ENCODE measurements at regions not wholly inside any gene's neighbourhood (a gene's known extent, or its start where the extent isn't known, plus 50 kb on each side); places are given as distances from the start of the nearest gene placed in this dataset.

DNA sequence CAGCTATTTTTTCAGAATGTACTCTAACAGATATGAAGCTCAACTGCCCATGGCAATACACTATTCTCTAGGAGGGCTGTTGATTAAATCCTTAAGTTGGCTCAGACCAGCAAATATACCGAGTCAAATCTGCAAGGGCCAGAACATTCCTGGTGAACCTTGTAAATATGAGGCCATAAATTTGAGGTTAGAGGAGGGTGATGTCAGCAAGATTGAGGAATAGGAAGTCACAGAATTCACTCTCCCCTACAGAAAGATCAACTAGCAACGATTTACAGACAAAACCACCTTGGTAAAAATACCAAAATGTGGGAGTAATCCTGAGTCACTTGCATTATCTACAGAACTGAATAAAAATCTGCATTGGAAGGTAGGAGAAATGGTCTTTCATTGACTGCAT is 399.3 kb downstream of the GPM6A start:
- intact Hi-C loops (cut with DNase I, micrococcal nuclease), result no loop called here
- ATAC-seq (no peak), DNase-seq (no peak)

DNA sequence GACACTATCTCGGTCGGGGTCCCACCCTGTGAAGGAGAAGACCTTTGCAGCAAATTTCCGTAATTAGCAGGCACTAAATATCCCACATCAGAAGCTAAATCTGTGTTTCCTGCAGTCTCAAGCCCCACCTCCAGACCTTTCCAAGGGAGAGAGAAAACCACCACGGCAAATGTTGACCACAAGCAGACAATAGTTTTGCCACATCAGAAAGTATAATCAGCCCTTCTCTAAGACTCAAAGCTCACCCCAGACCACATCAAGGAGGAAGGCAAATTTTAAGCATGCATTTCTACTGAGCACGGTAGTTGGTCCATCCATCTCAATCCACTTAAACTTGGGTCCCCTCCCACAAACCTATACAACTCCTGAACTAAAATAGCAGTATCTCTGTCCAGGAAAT is 398.5 kb downstream of the GPM6A start:
- ATAC-seq (no peak), DNase-seq (no peak)
- intact Hi-C loops (cut with DNase I, micrococcal nuclease), result no loop called here

DNA sequence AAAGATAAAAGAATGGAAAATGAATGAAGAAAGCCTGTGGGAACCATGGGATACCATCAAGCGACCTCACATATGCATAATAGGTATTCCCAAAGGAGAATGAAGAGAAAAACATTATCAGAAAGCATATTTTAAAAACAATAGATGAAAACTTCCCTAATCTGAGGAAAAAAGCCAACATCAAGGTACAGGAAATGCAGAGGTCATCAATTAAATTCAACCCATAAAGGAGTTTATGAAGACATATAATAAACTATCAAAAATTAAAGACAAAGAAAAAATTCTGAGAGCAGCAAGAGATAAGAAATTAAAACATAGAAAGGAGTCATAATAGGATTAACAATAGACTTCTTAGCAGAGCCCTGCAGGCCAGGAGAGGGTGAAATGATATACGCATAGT is 397.5 kb downstream of the GPM6A start:
- intact Hi-C loops (cut with DNase I, micrococcal nuclease), result no loop called here

DNA sequence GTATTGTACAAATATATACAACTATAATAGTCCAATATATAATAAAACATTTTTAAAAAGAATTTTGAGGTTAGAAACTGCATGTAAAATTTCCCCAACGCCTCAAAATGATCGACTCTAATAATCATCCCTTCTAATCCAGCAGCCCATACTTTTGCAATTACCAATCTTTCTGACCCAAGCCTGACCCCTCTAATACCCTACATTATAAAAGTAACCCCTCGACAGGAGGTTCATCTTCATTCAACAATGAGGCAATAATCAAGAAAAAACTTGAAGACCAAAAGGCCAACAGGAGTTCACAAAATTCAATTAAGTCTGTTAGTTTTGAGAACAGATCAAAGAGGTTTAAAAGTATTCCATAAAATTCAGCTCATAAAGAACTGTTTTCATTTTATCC is 393.5 kb downstream of the GPM6A start:
- intact Hi-C loops (cut with DNase I, micrococcal nuclease), result no loop called here
- no peak for DNase-seq
- ATAC-seq, result no peak

More for the DNA sequence above, 397.5 kb downstream of the GPM6A start:
- ATAC-seq (no peak), DNase-seq (no peak)

DNA sequence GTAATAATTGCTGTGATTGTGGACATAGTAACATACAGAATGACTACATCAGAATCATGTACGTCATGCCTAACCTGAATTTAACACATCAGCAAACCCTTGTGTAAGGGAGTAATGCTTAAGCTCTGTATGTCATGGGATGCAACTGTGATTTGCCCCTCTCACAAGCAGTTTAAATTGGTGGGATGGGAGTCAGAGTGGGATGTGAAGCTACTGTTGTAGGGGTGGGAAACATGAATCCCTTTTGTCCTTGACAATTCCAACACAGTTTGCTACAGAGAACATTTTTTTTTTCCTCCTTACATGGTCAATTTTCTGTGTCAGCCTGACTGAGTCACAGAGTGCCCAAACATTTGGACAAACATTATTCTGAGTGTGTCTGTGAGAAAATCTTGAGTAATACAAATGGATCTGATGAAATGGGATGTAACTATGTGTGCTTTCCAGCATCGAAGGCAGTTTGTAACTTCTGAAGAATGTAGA is 392.8 kb downstream of the GPM6A start:
- ATAC-seq (no peak), DNase-seq (no peak)
- intact Hi-C loops (cut with DNase I, micrococcal nuclease), result no loop called here

DNA sequence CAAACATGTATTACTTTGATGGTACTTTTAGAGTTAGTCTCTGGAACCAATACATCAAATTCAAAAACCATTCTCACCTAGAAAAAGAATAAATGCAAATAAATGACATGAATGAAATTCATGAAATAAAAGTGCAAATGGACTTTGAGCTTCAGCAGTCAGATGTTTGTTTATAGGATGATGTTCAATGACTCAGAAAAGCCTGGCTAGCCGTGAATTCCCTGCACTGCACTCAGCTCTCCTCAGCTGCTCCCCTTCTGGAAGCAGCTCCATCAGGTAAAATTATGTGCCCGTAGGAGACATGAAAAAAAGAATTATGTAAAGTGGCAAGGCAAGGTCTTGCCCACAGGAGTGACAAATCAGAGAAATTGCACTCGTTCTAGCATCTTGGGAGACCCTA is 390.6 kb downstream of the GPM6A start:
- DNase-seq (no peak), ATAC-seq (no peak)
- intact Hi-C loops (cut with DNase I, micrococcal nuclease), result no loop called here

DNA sequence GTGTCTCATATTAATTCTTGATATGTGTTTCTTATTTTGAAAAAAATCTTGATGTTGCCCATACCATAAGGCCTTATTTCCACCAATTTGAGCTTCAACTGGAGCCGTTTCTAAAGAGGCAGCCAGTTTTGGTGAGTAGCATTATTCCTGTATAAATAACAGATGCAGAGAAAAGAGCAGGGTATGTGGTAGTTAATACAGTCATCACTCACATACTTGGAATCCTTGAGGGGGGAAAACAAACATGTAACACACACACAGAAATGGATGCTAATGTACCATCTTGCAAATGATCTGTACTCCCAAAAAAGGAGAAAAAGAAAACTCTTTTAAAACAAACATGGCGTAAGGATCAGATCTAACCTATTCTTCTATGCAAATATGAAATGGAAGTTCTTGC is 389.7 kb downstream of the GPM6A start:
- intact Hi-C loops (cut with DNase I, micrococcal nuclease), result no loop called here
- ATAC-seq (no peak), DNase-seq (no peak)

DNA sequence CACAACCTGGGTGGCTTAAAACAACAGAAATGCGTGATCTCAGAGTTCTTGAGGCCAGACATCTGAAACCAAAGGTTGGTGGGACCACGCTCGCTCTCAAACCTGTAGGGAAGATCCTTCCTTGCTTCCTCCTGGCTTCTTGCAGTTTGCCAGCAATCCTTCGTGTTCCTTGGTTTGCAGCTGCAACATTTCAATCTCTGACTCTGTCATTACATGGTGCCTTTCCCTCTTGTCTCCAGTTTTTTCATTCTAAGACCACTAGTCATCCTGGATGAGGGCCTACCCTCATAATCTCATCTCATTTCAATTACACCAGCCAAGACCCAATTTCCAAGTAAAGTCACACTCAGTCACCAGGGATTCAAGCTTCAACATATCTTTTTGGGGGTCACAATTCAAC is 388.0 kb downstream of the GPM6A start:
- DNase-seq (no peak), ATAC-seq (no peak)
- intact Hi-C loops (cut with DNase I, micrococcal nuclease), result no loop called here

DNA sequence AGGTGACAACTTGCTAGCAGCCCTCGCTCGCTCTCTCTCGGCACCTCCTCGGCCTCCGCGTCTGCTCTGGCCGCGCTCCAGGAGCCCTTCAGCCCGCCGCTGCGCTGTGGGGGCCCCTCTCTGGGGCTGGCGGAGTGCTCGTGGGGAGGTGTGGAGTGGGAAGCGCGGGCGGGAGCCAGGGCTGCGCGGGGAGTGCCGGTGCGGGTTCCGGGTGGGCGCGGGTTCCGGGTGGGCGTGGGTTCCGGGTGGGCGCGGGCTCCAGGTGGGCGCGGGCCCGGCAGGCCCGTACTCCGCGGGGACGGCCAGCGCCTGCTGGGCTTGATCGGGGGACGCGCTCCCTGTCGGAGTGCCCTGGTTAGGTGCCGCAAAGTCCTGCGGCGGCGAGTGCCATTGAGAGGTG is 384.3 kb downstream of the GPM6A start:
- intact Hi-C loops (cut with DNase I, micrococcal nuclease), result no loop called here
- DNase-seq, result no peak
- ATAC-seq, result no peak

DNA sequence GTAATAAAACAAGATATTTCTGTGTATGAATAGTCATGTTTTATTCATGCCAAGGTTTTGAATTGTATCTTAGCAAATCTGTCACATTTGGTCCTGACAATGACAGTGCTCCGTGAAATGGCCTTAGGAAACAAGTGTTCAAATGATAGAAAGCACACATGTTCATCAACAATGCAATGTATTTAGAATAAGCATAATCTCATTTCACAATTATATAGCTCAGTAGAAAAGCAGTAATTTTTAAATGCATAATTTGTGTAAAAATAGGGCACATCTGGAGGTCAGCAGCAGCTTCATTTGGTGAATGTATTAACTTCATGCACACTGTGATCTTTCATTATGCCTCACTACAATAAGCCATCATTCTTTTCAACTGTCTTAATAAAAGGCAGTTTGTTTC is 380.4 kb downstream of the GPM6A start:
- no peak for ATAC-seq
- DNase-seq, result no peak
- intact Hi-C loops (cut with DNase I, micrococcal nuclease), result no loop called here

DNA sequence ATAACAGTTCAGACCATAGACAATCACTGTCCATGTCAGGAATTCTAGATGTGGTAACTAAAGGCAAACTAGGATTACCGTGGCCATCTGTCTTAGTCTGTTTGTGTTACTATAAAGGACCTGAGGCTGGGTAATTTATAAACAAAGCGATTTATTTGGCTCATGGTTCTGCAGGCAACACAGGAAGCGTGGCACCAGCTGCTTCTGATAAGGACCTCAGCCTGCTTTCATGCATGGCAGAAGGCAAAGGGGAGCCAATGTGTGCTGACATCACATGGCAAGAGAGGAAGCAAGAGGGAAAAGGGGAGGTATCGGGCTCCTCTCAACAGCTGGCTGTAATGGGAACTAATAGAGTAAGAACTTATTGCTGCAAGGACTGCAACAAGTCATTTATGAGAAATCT is 376.7 kb downstream of the GPM6A start:
- intact Hi-C loops (cut with DNase I, micrococcal nuclease), result no loop called here
- ATAC-seq, result no peak

DNA sequence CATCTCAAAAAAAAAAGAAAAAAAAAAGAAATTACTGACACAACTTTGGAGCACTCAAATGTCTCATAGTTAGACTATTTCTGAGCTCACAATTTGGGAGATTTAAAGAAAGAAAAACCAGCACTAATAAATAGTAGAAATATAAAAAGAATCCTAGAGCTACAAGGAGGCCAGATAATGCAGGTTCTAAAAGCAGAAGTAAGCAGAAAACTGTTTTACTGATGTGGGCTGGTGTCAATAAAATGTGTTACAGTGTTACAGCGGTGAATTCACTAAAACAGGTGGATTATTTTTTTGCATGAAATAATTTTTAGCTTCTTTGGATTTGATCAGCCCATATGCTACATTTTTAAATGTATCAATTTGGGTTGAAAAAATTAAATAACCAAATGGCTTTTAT is 375.9 kb downstream of the GPM6A start:
- intact Hi-C loops (cut with DNase I, micrococcal nuclease), result no loop called here
- ATAC-seq (no peak), DNase-seq (no peak)

More for the DNA sequence above, 376.7 kb downstream of the GPM6A start:
- no peak for DNase-seq

DNA sequence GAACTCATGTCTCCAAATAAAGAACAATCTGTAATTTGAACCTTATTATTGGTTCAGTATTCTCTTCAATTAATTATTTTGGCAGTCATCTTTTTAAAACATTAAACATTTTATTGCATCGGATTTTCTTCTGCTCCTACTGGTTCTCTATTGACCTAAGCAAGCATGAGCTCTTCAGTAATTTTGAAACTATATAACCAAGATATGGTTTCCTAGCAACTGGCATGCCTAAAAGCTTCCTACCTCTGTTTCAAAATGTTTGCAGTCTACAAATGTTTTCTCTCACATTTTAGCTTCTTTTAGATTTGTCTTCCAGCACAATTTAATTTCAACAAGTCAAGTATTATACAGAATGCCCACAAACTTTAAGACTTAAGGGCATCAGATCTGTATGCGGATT is 371.3 kb downstream of the GPM6A start:
- ATAC-seq, result no peak
- intact Hi-C loops (cut with DNase I, micrococcal nuclease), result no loop called here
- no peak for DNase-seq

DNA sequence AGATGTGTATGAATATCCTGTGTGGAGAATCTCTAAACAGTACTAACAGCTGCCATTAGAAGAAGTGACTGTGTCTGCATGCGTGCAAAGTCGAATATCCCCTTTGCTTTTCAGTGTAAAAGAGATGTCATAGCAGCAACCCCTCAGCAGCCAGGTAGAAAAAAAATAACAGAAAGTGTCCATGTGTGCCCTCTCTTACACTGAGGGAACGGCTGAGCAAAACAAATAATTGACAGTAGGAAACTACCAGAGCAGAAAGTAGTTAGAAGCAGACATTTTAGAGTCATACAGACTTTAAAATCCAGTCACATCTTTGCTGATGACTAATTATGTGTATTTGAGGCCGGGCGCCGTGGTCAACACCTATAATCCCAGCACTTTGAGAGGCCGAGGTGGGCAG is 370.8 kb downstream of the GPM6A start:
- ATAC-seq, result no peak
- DNase-seq, result no peak
- intact Hi-C loops (cut with DNase I, micrococcal nuclease), result no loop called here

DNA sequence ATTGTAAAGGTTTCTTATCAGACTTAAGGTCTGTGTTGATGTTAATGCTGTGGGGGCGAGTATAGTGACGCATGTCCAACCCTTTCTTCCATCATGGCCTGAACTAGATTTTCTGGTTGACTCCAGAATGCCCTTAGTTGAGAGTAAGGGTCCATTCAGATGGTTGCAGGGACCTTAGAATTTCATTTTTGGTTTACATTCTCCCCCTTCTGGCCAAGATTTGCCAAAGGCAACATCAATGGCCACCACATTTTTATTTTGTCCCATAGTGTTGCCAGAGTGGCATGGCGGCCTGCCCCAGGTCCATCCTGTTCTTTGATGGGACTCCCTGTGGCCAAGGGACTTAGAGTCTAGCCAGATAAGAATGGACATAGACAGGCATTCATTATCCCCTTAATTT is 368.5 kb downstream of the GPM6A start:
- DNase-seq, result no peak
- ATAC-seq, result no peak
- intact Hi-C loops (cut with DNase I, micrococcal nuclease), result no loop called here

DNA sequence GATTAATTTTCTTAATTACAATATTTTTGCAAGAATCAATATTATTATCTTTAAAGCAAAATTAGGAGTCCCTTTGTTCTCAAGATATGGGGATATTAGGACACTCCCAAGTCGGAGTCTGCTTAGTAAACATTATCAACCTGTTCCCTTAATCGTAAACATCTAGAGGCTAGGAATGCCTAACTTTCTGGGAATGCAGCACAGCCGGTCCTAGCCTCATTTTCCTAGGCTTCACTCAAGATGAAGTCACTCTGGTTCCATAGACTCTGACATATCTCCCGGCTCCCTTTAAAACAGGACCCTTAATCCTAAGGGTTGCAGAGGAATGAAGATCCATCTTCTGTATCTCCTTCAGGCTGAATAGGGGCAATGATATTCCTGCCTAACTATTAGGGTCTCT is 367.6 kb downstream of the GPM6A start:
- DNase-seq (no peak), ATAC-seq (no peak)
- intact Hi-C loops (cut with DNase I, micrococcal nuclease), result no loop called here

DNA sequence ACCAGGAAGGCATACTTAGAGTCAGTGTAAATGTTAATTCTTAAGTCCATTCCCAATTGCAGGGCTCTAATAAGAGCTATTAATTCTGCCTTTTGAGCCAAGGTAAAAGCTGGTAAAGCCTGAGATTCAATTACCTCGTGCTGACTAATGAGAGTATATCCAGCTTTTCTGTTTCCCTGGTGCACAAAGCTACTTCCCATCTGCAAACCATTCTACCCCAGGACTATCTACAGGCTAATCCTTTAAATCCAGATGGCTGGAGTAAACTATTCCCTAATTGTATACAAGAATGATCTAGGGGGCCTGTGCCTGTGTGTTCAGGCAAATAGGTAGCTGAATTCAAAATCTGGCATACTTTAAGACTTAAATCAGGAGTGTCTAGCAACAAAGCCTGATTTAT is 365.0 kb downstream of the GPM6A start:
- intact Hi-C loops (cut with DNase I, micrococcal nuclease), result no loop called here

DNA sequence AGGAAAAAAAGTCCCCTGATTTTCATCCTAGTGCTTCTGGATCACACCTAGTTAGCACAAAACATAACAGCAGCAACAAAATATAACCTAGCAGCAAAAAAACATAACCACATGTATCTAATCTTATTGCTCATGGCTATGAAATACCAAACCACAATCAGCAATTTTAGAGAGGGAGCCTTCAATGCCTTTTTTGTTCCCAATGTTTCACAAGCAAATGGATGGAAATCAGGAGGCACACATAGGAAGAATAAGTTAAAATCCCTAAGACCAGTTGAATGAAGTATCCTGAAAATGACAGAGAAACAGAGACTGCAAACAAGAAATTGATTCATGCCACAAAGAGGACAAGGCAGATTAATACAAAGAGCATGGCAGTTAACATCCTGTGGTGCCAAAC is 361.6 kb downstream of the GPM6A start:
- no peak for DNase-seq
- intact Hi-C loops (cut with DNase I, micrococcal nuclease), result no loop called here
- no peak for ATAC-seq

More for the DNA sequence above, 365.0 kb downstream of the GPM6A start:
- ATAC-seq, result no peak
- no peak for DNase-seq

DNA sequence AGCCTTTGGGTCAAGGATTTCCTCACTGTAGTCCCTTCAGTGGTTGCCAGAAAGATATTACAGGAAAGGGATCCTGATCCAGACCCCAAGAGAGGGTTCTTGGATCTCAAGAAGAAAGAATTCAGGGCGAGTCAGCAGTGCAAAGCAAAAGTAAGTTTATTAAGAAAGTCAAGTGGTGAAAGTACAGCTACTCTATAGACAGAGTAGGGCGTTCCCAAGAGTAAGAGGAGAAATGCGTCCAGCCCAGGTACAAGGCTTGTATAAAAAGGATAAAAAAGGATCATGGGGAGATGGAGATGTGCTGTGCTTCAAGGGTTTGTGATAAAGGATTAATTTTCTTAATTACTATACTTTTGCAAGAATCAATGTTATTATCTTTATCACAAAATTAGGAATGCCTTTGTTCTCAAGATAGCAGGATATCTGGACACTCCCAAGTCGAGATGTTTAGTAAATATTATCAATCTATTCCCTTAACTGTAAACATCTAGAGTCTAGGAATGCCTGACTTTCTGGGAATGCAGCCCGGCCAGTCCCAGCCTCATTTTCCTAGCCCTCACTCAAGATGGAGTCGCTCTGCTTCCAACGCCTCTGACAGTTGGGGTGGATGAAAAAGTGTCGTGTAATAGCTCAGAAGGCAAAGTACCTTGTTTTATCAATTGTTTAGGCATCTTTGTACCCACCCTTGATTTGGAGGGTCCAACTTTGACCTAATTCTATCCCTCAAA is 360.7 kb downstream of the GPM6A start:
- DNase-seq (no peak), ATAC-seq (no peak)
- intact Hi-C loops (cut with DNase I, micrococcal nuclease), result no loop called here

DNA sequence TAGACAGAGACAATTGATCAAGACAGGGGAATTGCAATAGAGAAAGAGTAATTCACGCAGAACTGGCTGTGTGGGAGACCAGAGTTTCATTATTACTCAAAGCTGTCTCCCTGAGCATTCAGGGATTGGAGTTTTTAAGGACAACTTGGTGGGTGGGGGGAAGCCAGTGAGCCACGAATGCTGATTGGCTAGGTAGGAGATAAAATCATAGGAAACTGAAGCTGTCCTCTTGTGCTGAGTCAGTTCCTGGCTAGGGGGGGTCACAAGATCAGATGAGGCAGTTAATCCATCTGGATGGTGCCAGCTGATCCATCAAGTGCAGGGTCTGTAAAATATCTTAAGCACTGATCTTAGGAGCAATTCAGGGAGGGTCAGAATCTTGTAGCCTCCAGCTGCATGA is 358.6 kb downstream of the GPM6A start:
- DNase-seq (no peak), ATAC-seq (no peak)
- intact Hi-C loops (cut with DNase I, micrococcal nuclease), result no loop called here

DNA sequence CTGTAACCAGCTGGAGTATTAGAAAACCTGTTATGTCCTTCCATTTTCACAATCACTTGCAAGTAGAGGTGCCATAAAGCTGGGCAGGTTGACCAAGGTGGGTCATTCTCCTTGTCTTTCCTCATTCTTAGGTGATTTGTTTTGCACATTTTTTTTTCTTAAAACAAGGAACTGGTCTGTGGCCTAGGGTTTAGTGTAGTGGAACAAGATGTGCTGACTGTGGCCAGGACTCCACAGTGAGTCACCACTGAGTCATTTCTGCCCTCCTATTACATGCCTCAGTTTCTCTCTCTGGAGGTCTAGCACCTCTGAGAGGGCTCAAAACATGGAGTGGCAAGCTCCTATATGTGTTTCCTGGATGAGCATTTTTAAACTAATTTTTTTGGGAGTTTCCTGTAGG is 355.9 kb downstream of the GPM6A start:
- DNase-seq, result no peak
- intact Hi-C loops (cut with DNase I, micrococcal nuclease), result no loop called here
- no peak for ATAC-seq

All from left colon (tissue), 2 donors.